Stimulated activated CD4-positive, alpha-beta T cell treated with anti-CD3 and anti-CD28 coated beads, Interleukin-2, amount 100 ng/mL, for 48 hours (primary cell): ENCODE measurements at regions not wholly inside any gene's neighbourhood (a gene's known extent, or its start where the extent isn't known, plus 50 kb on each side); places are given as distances from the start of the nearest gene placed in this dataset.
"Not testable (repeated sequence)": the region's sequence is repeated elsewhere in the genome, so short reads cannot be mapped to it uniquely, and the experiment has no call there.

Experiments
- DNase-seq, 2 donors: peaks; one replicate each; pipeline ENCODE4 v3.0.0-alpha.2; 2020

DNA sequence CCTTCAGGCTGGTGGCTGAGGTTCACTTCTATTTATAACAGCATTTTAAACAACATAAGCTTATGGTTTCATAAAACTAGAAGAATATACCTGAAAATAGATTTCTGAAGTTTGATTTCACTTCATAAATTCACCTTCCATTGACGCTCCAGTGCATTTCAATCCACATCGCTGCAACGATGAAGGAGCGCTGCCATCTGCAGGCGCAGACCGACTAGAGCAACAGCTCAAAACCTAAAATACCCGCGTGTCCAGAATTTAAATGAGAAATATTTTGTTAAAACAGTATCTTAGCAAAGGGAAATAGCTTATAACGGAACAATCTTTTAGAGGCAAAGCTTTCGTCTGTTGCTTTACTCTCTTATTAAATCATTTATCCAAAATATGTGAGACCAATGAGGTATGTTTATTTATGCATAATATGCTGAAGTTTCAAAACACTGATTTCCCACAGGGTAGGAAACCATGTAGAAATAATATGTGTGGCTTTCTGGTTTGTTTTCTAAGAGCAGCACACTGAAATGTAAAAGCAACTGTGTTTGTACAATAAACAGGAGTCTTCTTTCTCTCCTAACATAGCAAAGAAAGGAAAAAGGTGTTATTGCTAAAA, 816.4 kb upstream of the FRG1 start:
- no peak for DNase-seq

DNA sequence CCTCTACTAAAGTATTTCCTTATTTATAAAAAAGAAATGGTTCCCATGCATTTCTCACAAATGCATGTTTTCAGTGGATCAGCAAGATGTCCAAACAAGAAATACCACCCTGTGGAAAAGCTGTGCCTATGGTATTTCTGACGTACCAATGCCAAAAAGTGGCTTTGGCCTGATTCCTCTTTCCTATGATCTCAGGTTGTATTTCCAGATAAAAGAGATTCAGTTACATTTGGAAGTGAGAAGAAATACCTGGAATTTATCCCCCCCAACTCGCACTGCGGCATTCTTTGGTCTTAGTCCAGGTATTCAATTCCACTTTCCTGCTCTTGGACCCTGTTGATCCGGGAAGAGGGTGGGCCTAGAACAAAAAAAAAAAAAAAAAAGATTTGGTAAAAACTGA, 815.9 kb upstream of the FRG1 start:
- no peak for DNase-seq

GRCh38 chr4:189126040-189126439, 814.6 kb upstream of the FRG1 start:
- DNase-seq = no peak

- DNase-seq = no peak
These were observed 812.3 kb upstream of the FRG1 start for GRCh38 chr4:189128341-189128740.

GRCh38 chr4:189129044-189129694, 811.5 kb upstream of the FRG1 start:
- no peak for DNase-seq

DNA sequence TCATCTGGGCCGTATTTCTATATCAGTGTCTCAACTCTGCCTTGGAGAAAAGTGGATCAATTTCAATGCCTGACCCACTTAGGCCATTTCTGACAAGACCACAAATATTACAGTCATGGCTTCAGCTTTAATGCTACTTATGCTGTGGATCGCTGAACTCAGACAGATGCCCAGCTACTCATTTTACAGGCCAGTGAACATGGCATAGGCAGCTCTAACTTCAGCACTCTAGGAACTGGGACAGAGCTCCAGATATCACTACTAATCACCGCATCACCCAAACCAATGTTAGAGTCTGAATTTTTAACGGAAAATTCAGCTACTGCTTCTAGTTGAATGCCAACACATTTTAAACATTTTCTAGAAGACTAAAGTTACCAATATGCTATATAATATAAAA, 809.6 kb upstream of the FRG1 start:
- DNase-seq = no peak

GRCh38 chr4:189136462-189136861, 804.2 kb upstream of the FRG1 start:
- DNase-seq = no peak

DNA sequence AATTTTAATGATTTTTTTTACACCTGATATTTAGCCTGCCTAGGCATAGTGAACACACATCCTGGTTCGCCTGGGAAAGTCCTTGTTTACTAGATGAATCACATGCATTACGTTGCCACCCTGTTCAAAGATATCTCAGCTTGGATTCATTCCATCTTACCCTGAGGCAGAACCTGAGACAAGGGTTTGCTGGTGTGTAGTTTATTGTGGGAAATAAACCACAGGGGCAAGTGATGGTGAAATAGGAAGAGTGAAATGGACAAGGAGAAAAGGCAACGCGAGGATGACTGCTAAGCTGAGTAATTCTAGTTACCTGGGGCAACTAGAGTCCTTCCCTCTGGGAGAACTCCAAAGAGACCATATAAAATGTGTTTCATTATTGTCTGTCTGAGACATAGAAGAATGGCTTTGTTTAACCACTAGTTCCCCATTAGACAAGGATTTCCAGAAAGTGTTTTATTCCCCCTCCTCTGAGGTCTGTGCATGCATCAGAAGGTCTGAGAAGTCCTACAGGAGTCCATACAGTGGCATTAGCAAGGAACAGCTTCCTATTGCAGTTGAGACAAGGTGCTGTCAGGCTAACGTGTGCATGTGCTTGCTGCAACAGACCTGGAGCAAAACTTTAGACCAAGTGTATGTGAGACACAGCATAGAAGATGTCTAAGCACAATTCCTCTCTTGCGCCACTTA, 797.3 kb upstream of the FRG1 start:
- no peak for DNase-seq

DNA sequence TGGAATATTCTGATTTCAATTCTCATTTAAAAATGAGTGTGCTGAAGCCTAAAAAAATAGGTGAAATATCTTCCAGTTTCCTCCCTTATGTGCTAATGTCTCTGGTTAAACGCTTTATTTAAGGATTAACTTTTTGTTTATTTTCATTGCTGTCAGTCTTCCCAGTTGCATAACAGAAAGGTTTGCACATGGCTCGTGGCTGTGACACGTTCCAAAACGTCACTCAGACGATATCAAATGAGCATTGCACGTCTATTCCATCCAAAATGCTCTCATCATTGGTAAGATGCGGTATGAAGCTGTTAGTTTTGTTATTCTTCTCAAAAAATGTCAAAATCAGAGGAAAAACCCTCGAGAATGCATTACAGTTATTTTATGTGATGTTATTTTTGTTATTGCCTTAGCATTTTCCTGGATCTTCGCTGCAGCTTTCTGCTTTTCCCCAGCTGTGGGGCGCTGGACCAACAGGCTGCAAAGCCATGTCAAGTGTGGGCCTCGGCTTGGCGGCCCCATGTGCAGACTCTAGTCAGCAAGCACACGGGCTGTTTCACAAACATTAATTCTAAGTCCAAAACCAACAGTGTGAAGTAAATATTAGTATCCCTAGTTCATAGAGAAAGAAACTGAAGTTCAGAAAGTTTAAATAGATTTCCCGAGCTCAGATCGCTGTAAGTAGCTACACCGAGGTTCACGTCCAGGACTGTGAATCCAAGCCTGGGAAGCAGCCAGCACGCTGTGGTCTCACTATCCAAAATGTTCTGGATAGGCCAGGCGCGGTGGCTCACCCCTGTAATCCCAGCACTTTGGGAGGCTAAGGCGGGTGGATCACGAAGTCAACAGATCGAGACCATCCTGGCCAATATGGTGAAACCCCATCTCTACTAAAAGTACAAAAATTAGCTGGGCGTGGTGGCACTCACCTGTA, 793.4 kb upstream of the FRG1 start:
- DNase-seq = no peak

DNA sequence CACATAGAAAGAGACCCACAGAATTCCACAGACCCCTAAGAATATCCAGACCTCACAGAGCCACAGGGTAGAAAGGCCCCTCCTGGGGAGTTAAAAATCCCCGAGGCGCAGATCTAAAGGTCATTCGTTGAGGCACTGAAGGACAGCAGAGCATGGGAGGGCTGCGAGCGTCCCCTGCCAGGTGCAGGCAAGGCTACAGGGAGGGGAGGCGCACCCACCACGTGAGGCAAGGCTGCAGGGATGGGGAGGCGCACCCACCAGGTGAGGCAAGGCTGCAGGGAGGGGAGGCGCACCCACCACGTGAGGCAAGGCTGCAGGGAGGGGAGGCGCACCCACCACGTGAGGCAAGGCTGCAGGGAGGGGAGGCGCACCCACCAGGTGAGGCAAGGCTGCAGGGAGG, 785.6 kb upstream of the FRG1 start:
- not testable (repeated sequence) for DNase-seq

DNA sequence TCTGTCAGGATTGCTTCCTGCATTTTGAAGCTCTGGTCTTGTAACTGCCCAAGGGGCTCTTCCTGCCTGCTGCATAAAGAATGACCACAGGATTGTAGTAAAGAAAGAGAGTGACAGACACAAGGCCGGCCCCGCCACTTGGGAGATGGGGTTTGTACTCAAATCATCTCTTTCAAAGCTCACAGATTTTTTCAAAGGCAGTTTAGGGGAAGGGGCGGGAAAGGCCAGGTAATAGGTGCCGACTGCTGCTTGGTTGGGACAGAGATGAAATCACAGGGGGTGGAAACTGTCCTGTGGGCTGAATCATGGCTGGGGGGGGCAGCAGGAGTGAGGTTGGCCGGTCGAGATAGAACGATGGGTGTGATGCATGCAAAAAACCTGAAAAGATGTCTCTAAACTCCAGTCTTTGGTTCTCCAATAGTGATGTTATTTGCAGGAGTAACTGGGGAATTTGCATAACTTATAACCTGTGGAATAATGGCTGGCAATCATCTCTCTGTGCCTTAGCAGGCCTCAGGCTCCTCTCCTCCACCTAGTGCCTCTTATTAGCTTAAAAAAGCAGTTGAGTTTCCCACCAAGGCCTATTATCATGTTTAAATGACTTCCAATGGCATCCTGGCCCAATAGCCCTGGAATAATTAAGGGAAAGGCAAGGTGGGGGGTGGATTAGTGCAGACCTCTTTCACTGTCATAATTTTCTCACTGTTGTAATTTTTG, 778.4 kb upstream of the FRG1 start:
- no peak for DNase-seq

- no peak for DNase-seq
These were observed 777.8 kb upstream of the FRG1 start for GRCh38 chr4:189162888-189163287.

- DNase-seq = no peak
These were observed 764.7 kb upstream of the FRG1 start for GRCh38 chr4:189176002-189176401.

DNA sequence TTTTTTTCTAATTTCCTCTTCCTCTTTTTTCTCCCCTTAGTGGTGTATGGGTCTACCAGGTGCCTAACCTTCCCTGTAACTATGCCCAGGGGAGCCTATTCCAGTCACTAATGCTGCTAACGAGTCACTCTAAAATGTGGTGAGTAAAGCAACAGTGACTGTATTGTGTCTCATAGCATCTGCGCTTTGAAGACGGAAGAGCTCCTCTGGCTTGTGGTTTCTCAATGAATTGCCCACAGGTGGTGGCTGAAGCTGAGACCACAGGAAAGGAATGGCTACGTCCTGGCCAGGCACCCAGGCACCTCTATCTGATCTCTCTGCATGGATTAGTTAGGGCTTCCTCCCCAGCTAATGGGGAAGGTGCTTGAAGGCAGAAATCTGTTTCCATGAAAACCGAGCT, 763.5 kb upstream of the FRG1 start:
- DNase-seq = no peak

GRCh38 chr4:189178125-189178746, 762.4 kb upstream of the FRG1 start:
- no peak for DNase-seq

DNA sequence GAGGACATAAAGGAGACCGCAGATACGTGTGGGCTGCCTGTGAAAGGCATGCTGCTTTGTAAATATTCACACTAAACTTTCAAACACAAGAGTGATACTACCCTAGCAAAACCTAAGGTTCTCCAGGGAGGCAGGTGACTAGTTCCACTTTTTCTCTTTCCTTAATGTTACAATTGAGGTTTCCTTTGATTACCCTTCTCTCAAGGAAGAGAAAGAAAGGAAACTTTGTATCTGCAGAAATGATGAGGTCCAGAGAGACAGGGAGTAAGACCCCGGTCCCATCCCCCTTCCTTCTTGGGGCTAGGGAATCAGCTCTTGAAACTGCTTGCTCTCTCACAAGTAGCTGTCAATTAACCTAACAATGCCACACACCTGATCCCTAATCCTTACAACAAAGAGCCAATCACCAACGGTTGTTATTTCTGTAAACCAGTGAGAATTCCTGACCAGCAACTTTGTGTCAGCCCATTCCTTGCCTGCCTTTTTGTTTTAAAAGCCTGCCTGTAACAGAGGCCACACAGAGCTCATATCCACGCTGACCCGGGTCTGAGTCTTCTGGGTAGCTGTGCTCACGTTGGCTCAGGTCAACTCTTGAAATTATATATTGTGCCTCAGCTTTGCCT, 754.8 kb upstream of the FRG1 start:
- DNase-seq = no peak

- DNase-seq = no peak
These were observed 753.1 kb upstream of the FRG1 start for GRCh38 chr4:189187531-189188052.

DNA sequence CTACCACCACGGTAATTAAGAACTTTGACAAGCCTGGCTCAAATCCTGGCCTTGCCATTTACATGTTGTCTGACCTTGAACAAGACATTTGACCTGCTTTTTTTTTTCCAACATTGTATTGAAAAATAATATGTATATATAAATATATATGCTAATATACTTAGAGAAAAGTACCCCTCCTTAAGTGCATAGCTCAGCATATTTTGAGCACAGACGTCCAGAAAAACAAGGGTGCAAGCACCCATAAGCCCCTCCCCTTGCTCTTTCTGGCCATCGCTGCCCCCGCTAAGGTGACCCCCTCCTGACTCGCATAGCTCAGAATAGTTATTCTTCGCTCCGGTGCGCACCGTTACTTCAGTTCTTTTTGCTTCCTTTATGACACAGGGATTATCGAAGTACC, 742.0 kb upstream of the FRG1 start:
- DNase-seq = no peak

GRCh38 chr4:189200353-189200752, 740.3 kb upstream of the FRG1 start:
- DNase-seq = no peak

DNA sequence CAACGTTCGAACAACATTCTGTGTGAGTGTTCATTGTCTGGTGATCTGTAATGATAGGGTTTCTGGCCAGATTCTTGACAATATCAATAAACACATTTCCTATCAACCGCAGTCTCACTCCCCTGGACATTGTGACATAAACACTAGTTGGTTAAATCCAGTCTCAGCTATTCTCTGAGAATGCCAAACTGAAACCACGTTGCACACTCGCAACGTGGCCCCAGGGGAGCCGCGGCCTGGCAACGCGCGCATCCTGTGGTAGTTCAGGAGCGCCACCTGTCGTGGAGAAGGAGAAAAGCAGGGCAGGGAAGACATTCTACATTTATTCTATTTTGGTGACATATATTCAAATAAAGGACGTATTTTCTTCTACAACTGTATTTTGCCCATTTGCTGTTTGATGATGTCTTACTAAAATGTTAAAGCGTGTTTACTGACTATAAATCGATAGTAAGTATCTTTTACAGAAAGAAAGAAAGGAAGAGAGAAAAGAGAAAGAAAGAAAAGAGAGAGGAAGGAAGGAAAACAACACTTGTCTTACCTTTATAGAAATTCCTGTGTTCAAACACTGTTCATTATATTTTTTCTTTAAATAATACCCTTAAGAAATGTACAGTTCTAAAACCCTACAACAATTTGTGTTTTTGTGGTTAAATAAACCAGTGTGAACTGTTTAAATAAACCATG, 738.3 kb upstream of the FRG1 start:
- DNase-seq = peak; percentile 5 to 6

- DNase-seq = no peak
These were observed 737.8 kb upstream of the FRG1 start for GRCh38 chr4:189202869-189203271.
